SK-N-DZ (cell line): ENCODE measurements at regions not wholly inside any gene's neighbourhood (a gene's known extent, or its start where the extent isn't known, plus 50 kb on each side); places are given as distances from the start of the nearest gene placed in this dataset.

Source experiments
- DNase-seq: peaks from one replicate; pipeline ENCODE4 v3.0.0-alpha.2; 2015; ENCODE audit warnings: low spot score

GRCh38 chr3:72593881-72594397, 254.3 kb downstream of the SHQ1 start:
- no peak for DNase-seq

GRCh38 chr3:72591522-72592421, 256.5 kb downstream of the SHQ1 start:
- no peak for DNase-seq

GRCh38 chr3:72590732-72591221, 257.5 kb downstream of the SHQ1 start:
- peak; percentile 27 for DNase-seq

GRCh38 chr3:72587282-72587681, 261.0 kb downstream of the SHQ1 start:
- no peak for DNase-seq

- DNase-seq = no peak
These were observed 261.6 kb downstream of the SHQ1 start for GRCh38 chr3:72586694-72587093.

- no peak for DNase-seq
These were observed 262.3 kb downstream of the SHQ1 start for GRCh38 chr3:72585966-72586365.

- DNase-seq = no peak
These were observed 264.0 kb downstream of the SHQ1 start for GRCh38 chr3:72584262-72584661.

- DNase-seq = no peak
These were observed 265.3 kb downstream of the SHQ1 start for GRCh38 chr3:72582963-72583362.

GRCh38 chr3:72582211-72582878, 265.9 kb downstream of the SHQ1 start:
- DNase-seq = no peak

- no peak for DNase-seq
These were observed 267.3 kb downstream of the SHQ1 start for GRCh38 chr3:72580900-72581299.

- no peak for DNase-seq
These were observed 267.9 kb downstream of the SHQ1 start for GRCh38 chr3:72580246-72580756.

GRCh38 chr3:72579581-72580245, 268.5 kb downstream of the SHQ1 start:
- DNase-seq = no peak

- no peak for DNase-seq
These were observed 269.1 kb downstream of the SHQ1 start for GRCh38 chr3:72579191-72579580.

- DNase-seq = no peak
These were observed 271.1 kb downstream of the SHQ1 start for GRCh38 chr3:72577190-72577589.

- no peak for DNase-seq
These were observed 271.7 kb downstream of the SHQ1 start for GRCh38 chr3:72576563-72576962.

- no peak for DNase-seq
These were observed 274.1 kb downstream of the SHQ1 start for GRCh38 chr3:72574144-72574543.

GRCh38 chr3:72573051-72573450, 275.2 kb downstream of the SHQ1 start:
- DNase-seq = no peak

- no peak for DNase-seq
These were observed 275.7 kb downstream of the SHQ1 start for GRCh38 chr3:72572489-72573007.

- no peak for DNase-seq
These were observed 276.6 kb downstream of the SHQ1 start for GRCh38 chr3:72571638-72572114.

GRCh38 chr3:72571052-72571451, 277.2 kb downstream of the SHQ1 start:
- DNase-seq = no peak

GRCh38 chr3:72569754-72570440, 278.3 kb downstream of the SHQ1 start:
- peak; percentile 48 for DNase-seq
